HG02642 (cell line): ENCODE measurements at regions not wholly inside any gene's neighbourhood (a gene's known extent, or its start where the extent isn't known, plus 50 kb on each side); places are given as distances from the start of the nearest gene placed in this dataset.
"Not testable (repeated sequence)": the region's sequence is repeated elsewhere in the genome, so short reads cannot be mapped to it uniquely, and the experiment has no call there.

Experiments
- ATAC-seq: cut with Tn5 transposase; IDR thresholded peaks from one replicate; pipeline ENCODE4 v1.9.1; 2021; ENCODE audit warnings: mild to moderate bottlenecking; ENCODE audit not compliant: unreplicated experiment, poor library complexity

DNA sequence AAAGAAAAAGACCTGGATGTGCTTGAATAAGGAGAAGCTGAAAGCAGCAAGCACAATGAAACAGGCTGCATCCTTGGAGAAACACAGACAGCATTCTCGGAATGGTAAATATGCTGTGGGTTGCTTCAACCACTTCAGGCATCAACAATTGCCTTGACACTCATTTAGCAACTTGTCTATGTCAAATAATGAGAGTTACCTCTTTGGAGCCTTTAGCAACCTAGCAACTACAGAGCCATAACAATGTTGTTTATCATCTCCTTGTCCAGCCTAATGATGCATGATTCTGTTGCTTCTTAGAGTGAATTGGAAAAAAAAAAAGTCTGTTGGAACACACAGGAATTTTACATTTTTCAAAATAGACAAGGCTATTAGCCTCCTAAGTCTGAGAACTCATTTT is 410.6 kb downstream of the PIK3C3 start:
- ATAC-seq: no peak

DNA sequence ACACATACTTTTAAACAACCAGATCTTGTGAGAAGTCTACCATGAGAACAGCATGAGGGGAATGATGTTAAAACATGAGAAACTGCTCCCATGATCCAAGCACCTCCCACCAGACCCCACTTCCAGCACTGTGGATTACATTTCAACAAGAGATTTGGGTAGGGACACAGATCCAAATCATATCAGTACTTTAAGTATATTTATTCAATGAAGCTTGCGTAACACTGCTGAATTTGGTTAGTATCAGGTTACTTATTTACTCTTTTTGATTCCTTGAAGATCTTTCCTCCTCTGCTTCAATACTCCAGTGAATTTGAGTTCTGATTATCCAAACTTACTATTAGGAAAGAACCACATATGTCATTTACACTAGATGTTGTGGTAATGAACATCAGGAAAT is 418.6 kb downstream of the PIK3C3 start:
- no peak for ATAC-seq

DNA sequence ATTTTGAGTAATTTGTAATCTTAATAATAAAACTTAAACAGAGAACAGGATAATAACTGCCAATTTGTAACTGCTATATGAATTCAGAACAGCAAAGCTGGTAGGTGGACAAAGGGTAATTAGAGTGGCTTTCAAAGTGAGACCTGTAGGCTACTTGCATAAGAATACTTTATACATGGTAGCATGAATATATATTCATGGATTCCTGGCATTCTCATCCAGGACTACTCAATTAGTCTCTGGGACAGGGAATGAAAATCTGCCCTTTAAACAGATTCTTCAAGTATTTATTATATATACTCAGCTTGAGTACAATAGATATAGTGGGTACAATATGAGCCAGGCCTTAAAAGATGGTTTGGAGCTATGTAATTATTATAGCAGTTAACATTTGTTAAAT is 419.9 kb downstream of the PIK3C3 start:
- no peak for ATAC-seq

DNA sequence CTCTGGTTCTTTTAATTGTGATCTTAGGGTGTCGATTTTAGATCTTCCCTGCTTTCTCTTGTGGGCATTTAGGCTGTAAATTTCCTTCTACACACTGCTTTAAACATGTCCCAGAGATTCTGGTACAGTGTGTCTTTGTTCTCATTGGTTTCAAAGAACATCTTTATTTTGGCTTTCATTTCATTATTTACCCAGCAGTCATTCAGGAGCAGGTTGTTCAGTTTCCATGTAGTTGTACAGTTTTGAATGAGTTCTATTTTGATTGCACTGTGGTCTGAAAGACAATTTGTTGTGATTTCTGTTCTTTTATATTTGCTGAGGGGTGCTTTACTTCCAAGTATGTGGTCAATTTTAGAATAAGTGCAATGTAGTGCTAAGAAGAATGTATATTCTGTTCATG is 423.8 kb downstream of the PIK3C3 start:
- not testable (repeated sequence) for ATAC-seq

DNA sequence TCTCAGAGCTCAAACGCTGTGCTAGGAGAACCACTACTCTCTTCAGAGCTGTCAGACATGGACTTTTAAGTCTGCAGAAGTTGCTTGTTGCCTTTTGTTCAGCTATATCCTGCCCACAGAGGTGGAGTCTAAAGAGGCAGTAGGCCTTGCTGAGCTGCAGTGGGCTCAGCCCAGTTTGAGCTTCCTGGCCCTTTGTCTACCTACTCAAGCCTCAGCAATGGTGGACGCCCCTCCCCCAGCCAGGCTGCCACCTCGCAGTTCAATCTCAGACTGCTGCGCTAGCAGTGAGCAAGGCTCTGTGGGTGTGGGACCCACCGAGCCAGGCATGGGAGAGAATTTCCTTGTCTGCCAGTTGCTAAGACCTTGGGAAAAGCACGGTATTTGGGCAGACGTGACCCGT is 426.2 kb downstream of the PIK3C3 start:
- not testable (repeated sequence) for ATAC-seq

DNA sequence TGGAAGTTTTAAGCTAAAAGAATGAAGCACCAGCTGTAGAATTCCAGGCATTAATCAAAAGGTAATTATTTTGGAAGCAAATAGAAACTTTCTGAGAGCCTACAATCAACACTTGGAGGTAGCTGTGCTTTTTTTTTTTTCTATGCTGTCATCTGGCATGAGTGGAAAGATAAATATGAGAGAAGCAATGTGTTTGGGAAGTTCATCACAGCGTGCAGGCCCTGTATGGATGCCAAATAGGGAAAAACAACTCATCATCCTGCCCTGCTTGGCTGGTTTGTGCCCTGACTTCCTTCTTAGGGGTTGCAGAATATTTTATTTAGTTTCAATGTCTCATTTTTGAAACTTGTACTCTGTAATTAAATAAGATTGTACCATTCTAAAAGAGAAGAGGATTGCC is 437.4 kb downstream of the PIK3C3 start:
- no peak for ATAC-seq

DNA sequence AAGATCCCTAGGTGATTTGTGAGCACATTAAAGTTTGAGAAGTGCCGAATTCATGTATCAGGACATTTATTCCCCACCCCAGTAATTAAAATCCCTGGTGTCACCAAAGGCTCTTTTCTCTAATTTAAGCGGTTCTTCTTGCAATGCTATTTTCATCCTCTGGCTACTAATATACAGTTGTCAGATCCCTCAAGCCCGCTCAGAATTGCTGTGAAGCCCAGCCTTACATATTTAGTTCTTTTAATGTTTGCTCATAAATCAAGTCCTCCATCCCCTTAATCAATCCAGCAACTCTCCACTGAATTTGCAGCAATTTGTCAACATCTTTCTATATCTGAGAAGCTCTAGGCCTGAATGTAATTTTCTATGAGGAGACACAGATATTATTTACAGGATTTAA is 437.9 kb downstream of the PIK3C3 start:
- ATAC-seq: no peak

DNA sequence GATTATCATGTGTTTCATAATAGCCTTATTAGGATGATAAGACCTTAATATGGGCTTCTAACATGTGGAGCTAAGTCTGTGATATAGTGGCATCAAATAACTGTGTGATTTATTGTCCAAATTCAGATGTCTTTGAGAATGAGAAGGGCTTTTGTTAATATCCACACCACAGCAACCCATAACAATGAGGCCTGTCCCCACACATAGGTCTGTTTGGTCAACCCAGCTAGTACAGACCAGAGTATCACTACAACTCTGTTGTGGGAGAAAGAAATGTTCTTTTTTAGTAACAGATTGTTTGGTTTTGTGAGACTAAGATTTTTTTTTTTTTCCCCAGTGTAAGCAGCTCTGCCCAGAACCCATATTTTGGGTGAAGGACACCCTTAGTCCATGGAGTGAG is 439.2 kb downstream of the PIK3C3 start:
- ATAC-seq: no peak

DNA sequence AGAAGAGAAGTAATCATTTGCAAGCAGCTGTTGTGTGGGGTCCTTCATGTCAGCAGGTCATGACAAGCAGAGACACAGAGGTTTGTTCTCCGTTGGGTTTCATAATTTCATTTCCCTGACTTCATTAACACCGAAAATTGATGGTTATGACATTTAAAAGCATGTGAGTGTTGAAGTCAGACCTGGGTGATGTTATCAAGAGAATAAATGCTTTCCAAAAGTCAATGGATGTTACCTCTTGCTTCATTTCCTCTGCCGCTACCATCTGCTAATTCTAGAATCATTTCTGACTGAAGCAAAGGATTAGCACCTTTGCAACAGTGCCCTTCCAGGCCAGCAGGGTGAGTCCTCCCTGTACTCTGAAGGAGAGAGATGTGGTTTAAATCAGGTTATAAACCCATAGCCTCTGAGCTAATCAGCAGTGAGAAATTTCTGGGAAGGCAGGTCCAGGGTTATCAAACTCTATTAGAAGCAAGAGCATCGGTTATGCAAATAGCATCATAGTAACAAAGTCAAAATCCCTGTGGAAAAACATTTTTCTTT is 446.2 kb downstream of the PIK3C3 start:
- no peak for ATAC-seq

DNA sequence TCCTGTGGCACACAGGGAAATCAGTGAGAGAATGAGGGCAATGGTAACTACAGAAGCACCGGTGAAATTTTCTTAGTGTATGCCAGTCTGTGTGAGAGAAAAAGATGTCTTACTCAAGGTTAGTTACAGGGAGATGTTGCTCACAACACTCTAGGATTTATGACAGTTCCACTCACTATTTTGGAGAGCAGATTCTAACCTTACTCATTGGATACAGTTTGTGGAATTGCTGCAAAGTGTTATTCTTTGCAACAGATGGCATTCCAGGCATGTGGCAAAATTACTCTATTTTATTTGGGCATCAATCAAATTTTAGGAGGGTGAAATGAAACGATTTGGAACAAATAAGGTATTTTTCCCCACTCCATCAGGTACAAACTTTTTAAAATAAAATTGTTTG is 449.1 kb downstream of the PIK3C3 start:
- ATAC-seq: no peak

DNA sequence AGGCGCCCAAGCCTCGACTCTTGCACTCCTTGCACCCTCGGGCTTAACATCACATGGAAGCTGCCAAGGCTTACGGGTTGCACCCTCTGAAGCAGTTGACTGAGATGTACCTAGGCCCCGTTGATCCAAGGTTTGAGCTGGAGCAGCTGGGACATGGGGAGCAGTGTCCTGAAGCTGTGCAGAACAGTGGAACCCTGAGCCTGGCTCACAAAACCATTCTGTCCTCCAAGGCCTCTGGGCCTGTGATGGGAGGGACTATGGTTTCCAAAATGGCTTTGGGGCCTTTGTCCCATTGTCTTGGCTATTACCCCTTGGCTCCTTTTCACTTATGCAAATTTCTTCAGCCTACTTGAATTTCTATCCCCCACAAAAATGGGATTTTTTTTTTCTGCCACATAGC is 454.0 kb downstream of the PIK3C3 start:
- no peak for ATAC-seq

DNA sequence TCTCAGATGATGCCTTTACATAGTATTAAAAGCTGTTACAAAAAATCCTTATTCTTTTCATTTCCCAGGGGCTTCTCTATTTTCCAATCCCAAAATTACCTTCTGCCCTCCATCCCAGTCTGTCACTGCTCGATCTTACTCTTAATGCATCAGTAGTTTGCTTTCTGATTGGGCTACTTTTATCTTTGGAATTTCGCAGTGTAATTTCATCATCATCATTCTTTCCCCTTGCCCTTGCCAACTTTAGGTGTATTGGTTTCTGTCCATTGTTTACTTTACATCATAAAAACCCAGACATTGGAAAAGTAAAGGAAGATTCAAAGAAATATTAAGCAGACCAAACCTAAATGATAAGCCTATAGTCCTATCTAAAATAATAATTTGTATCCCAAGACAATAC is 457.2 kb downstream of the PIK3C3 start:
- ATAC-seq: no peak

DNA sequence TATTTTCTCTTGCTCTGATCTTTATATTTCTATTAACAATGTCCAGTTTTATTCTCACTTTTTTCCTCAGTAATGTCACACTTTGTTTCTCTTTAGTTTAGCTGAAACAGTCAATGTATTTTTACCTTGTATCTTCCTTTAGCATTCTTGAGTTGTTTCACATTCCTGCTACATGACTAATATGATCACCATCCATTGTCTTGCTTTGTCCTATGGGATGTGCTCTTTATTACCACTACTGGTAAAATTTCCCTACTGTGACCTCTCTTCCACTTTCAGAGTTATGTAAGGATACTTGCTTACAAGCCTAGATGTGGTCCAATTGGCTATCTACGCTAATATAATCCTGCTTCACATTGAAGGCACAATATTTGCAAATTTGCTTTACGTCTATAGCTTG is 457.9 kb downstream of the PIK3C3 start:
- ATAC-seq: no peak

DNA sequence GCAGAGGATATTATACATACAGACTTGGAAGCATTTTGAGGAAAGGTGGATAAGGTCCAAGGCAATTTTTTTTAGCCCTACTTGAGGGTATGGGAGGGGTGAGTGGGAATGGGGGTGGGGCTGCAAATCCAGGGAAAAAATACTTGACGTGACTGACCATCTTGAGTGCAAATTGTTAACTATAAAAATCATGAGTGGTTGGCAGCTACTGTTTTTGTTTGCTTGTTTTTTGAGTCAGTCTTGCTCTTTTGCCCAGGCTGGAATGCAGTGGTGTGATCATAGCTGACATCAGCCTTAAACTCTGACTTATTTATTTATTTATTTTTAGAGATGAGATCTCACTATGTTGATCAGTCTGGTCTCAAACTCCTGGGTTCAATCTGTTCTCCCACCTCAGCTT is 458.8 kb downstream of the PIK3C3 start:
- ATAC-seq: no peak

DNA sequence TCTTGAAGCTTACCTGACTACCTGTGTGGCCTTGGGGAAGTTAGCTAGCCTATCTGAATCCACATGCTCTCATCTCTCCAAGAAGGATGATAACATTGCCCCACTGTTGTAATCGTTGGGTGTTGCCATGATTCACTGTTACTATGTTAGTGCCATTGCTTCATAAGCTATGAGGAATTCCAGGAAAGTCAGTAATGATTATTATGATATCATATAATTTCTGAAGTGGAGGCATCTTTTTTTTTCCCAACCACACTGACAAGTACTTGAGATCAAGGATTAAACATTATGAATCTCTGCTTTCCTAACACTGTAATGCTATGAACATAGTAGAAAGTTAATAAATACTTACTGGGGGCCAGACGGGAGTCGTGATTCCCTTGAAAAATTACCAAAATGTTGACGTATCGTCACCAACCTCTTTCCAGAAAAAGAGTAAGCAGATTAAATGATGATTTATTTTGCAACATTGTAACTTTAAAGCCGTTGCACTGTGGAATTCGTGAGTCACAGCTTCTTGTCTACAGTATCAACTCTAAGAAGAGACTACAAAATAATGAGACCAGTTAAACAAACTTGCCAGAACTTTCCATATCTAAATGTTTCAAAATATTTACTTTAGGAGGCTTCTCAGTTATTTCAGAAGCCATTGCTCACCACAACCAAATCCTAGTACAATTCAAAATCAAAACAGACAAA is 459.9 kb downstream of the PIK3C3 start:
- ATAC-seq: no peak

DNA sequence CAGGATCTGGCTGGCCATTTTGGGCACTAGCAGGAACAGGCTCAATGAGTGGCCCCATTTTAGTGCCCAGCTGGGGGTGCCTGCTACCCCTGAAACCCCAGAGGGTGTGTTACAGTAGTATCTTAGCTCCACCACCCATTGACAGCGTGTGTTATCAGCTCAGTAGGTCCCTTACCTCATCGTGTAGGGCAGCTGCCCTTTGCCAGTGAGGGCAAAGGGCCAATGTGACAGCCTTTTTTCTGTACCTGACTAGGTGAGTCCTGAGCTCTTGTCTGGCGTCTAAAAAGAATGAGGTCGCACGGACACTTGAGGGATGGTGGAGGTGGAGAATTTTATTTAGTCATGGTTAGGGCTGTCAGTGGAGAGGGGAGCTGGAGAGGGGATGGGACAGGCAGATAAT is 462.2 kb downstream of the PIK3C3 start:
- ATAC-seq: no peak

DNA sequence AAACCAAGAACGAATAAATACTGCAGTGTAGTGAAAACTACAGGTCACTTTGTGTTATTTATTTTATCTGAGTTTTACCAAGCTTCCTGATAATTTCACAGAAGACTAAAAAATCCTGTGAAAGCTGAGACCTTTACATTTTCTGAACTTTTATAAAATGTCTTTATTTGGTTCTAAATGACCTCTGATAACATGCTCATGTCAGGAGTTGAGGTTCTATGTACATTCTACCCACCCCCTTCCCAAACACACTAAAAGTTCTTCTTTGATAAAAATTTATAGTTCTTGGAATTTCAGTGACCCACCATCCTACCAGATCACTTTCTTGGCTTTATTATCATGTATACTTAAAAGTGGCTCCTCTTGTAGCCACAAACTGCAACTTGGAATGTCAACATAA is 463.1 kb downstream of the PIK3C3 start:
- ATAC-seq: no peak

DNA sequence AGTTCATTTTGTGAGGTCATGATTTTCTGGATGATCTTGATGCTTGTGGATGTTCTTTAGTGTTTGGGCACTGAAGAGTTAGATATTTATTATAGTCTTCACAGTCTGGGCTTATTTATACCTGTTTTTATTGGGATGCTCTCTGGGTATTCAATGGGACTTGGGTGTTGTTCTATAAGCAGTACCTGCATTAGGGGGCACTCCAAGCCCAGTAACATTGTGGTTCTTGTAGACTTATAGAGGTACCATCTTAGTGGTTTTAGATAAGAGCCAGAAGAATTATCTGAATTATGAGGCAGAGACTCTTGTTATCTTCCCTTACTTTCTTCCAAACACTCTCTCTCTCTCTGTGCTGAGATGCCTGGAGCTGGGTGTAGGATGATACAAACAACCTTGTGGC is 470.0 kb downstream of the PIK3C3 start:
- no peak for ATAC-seq

DNA sequence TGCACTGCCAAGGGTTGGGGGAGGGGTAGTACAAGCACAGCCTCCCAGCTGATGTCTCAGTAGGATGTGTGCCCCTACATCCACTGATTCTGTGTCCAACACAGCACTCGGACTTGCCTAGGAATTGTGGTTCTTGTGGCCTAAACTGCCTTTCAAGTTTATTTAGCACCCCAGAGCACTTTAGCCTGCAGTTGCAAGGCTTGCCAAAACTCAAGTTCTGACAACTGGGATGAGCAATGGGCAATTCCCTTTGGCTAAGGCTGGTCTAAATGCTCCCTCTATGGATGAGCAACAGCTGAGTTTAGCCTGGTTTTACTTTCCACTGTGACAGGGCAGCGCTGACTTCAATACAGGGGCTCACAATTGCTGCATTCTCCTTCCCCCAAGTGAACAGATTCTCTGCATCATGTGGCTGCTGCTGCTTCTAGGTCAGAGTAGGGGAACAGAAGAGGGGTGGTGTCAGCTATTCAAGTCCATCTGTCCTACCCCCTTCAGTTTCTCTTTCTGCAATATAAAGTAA is 471.5 kb downstream of the PIK3C3 start:
- ATAC-seq: no peak

DNA sequence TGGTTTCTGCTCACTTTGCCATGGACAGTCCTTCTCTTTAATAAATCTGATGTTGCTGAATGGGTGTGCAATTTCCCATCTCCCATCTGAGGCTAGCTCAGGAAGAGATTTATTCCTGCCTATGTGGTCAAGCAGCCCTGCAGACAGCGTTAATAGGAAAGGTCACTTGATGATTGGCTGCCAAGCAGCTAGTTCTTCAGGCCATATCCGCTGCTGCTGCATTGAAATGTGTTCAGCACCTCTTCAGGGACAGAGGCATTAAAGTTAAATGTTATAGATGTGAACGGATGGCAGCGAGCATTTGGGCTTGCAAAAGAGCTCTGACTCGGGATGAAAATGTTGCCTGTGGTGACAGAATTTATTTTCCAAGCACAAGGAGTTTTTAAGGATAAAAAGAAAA is 474.2 kb downstream of the PIK3C3 start:
- ATAC-seq: no peak

DNA sequence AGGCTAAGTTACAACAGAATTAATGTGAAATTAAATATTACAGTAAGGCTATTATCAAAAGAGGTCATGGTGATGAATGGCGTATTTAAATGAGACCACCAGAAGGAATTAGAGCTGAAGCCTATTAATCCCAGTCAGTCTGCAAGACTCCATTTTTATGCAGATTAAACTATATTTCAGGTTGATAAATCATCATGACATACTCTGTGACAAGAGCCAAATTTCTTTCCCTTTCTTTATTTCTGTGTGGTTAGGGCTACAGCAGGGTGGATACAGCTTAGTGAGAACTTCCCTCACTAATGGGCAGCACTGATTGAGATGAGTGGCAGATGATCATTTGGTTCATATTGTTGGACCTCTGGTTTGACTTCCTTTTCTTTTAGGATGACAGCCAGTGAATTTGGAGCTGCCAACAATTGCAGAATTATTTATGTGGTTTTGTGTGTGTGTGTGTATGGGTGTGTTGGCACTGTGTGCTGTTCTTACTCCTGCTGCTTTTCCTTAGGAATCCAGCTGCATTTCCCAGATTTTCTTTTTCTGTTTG is 481.3 kb downstream of the PIK3C3 start:
- no peak for ATAC-seq

DNA sequence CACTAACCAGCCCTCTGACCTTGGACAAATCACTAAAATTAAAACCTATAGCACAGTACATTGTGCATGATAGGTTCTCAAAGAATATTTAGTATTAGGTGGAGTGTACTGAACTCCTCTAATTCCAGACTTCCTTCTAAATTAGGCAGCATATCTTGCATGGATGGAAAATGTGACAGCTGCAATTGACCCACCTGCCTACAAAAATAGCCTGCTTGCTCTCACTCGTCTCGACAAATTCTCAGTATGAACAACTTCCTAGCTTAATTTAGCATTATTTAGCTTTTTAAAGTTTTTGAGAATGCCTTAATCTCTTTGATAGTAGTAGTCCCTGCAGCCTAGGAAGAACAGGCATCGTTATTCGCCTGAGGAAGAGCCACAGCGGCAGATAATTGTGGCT is 482.0 kb downstream of the PIK3C3 start:
- no peak for ATAC-seq
